H9 (cell line): ENCODE measurements at regions not wholly inside any gene's neighbourhood (a gene's known extent, or its start where the extent isn't known, plus 50 kb on each side); places are given as distances from the start of the nearest gene placed in this dataset.

ENCODE experiments used
- DNase-seq: peaks from one replicate; pipeline ENCODE4 v3.0.0-alpha.2; 2017
- H2AFZ ChIP-seq: one replicate; pipeline ENCODE4 v1.6.1; 2013; ENCODE audit warnings: mild to moderate bottlenecking, low read length, control low read depth, moderate library complexity
- H2AK5ac ChIP-seq: 2 replicates; pipeline ENCODE4 v1.6.1; 2013; ENCODE audit warnings: low read length, control low read depth, mixed read lengths; ENCODE audit not compliant: insufficient read length
- H2BK120ac ChIP-seq: one replicate; pipeline ENCODE4 v1.6.1; 2013; ENCODE audit warnings: low read depth, mild to moderate bottlenecking, low read length, control low read depth, inconsistent platforms; ENCODE audit not compliant: poor library complexity, severe bottlenecking
- H2BK12ac ChIP-seq: 2 replicates; pipeline ENCODE4 v1.6.1; 2013; ENCODE audit warnings: low read length, control low read depth, mixed read lengths, low read depth; ENCODE audit not compliant: insufficient read length
- H2BK15ac ChIP-seq: 2 replicates; pipeline ENCODE4 v1.6.1; 2013; ENCODE audit warnings: low read depth, low read length, control low read depth
- H2BK20ac ChIP-seq: one replicate; pipeline ENCODE4 v1.6.1; 2013; ENCODE audit warnings: low read depth, mild to moderate bottlenecking, low read length, control low read depth, inconsistent platforms; ENCODE audit not compliant: poor library complexity, severe bottlenecking
- H2BK5ac ChIP-seq: 2 replicates; pipeline ENCODE4 v1.6.1; 2013; ENCODE audit warnings: low read length, control low read depth, mixed read lengths; ENCODE audit not compliant: insufficient read length
- H3K14ac ChIP-seq: 2 replicates; pipeline ENCODE4 v1.6.1; 2013; ENCODE audit warnings: low read length, control low read depth; ENCODE audit not compliant: insufficient read depth
- H3K18ac ChIP-seq: 2 replicates; pipeline ENCODE4 v1.6.1; 2013; ENCODE audit warnings: low read depth, mild to moderate bottlenecking, mixed read lengths, low read length, control low read depth; ENCODE audit not compliant: insufficient read length
- H3K23ac ChIP-seq: 2 replicates; pipeline ENCODE4 v1.6.1; 2013; ENCODE audit warnings: low read length, control low read depth, mixed read lengths, low read depth; ENCODE audit not compliant: insufficient read length
- H3K23me2 ChIP-seq: 2 replicates; pipeline ENCODE4 v1.6.1; 2013; ENCODE audit warnings: low read depth, mild to moderate bottlenecking, mixed read lengths, low read length, control low read depth; ENCODE audit not compliant: insufficient read length, poor library complexity, severe bottlenecking
- H3K27ac ChIP-seq: 2 replicates; pipeline ENCODE4 v1.5.1; 2013; ENCODE audit warnings: low read length, control low read depth, mixed read lengths, low read depth; ENCODE audit not compliant: insufficient read length
- H3K27me3 ChIP-seq: 2 replicates; pipeline ENCODE4 v1.6.1; 2013; ENCODE audit warnings: low read length, control low read depth, inconsistent platforms; ENCODE audit not compliant: insufficient read depth
- H3K4ac ChIP-seq: 2 replicates; pipeline ENCODE4 v1.6.1; 2013; ENCODE audit warnings: low read depth, mild to moderate bottlenecking, control low read depth, inconsistent platforms, low read length, moderate library complexity
- H3K4me1 ChIP-seq: 2 replicates; pipeline ENCODE4 v1.6.1; 2013; ENCODE audit warnings: low read length, control low read depth, inconsistent platforms; ENCODE audit not compliant: insufficient read depth
- H3K4me2 ChIP-seq: 2 replicates; pipeline ENCODE4 v1.6.1; 2013; ENCODE audit warnings: low read length, control low read depth, mixed read lengths; ENCODE audit not compliant: insufficient read length, insufficient read depth
- H3K56ac ChIP-seq: 2 replicates; pipeline ENCODE4 v1.6.1; 2013; ENCODE audit warnings: low read depth, mild to moderate bottlenecking, mixed read lengths, low read length, control low read depth; ENCODE audit not compliant: insufficient read length
- H3K79me1 ChIP-seq: 2 replicates; pipeline ENCODE4 v1.6.1; 2013; ENCODE audit warnings: low read depth, mild to moderate bottlenecking, moderate library complexity, low read length, control low read depth, inconsistent platforms; ENCODE audit not compliant: insufficient read depth, poor library complexity, severe bottlenecking
- H3K79me2 ChIP-seq: 2 replicates; pipeline ENCODE4 v1.6.1; 2013; ENCODE audit warnings: low read length, control low read depth, inconsistent platforms; ENCODE audit not compliant: insufficient read depth
- H3K9ac ChIP-seq: 2 replicates; pipeline ENCODE4 v1.6.1; 2013; ENCODE audit warnings: low read length, control low read depth, mixed read lengths; ENCODE audit not compliant: insufficient read length; ENCODE audit errors: extremely low read depth
- H3K9me3 ChIP-seq: one replicate; pipeline ENCODE4 v1.6.1; 2013; ENCODE audit warnings: low read depth, low read length, inconsistent platforms; ENCODE audit not compliant: control insufficient read depth
- H3T11ph ChIP-seq: one replicate; pipeline ENCODE4 v1.6.1; 2013; ENCODE audit warnings: mild to moderate bottlenecking, low read length, control low read depth, inconsistent platforms
- H4K20me1 ChIP-seq: one replicate; pipeline ENCODE4 v1.6.1; 2013; ENCODE audit not compliant: control insufficient read depth, insufficient read length, insufficient read depth
- H4K5ac ChIP-seq: 2 replicates; pipeline ENCODE4 v1.6.1; 2013; ENCODE audit warnings: low read depth, mild to moderate bottlenecking, mixed read lengths, low read length, control low read depth; ENCODE audit not compliant: insufficient read length
- H4K8ac ChIP-seq: replicated peaks from 2 replicates; pipeline ENCODE4 v1.6.1; 2013; ENCODE audit warnings: low read length, control low read depth, mixed read lengths, low read depth; ENCODE audit not compliant: insufficient read length
- H4K91ac ChIP-seq: 2 replicates; pipeline ENCODE4 v1.6.1; 2013; ENCODE audit warnings: low read depth, mild to moderate bottlenecking, moderate library complexity, mixed read lengths, low read length, control low read depth; ENCODE audit not compliant: insufficient read length
- H3K27ac Mint-ChIP-seq, 3 experiments: 2 replicates in 2 of 3; 3 replicates in 1 of 3; pipeline ENCODE4 v1.8.0; 2020 to 2021; ENCODE audit warnings: mixed read lengths in 3 of 3, mild to moderate bottlenecking in 1 of 3, moderate library complexity in 1 of 3
- H3K27me3 Mint-ChIP-seq: 2 replicates; pipeline ENCODE4 v1.8.0; 2021; ENCODE audit warnings: low read depth, mild to moderate bottlenecking, moderate library complexity, mixed read lengths
- H3K36me3 Mint-ChIP-seq, 3 experiments: 2 replicates in 2 of 3; 3 replicates in 1 of 3; pipeline ENCODE4 v1.8.0; 2020 to 2021; ENCODE audit warnings: low read depth in 3 of 3, mixed read lengths in 3 of 3; ENCODE audit not compliant: insufficient read depth in 1 of 3
- H3K4me1 Mint-ChIP-seq, 2 experiments: 2 replicates each; pipeline ENCODE4 v1.8.0; 2020; ENCODE audit warnings: mixed read lengths in 2 of 2
- H3K4me3 Mint-ChIP-seq, 2 experiments: 2 replicates in 1 of 2; 3 replicates in 1 of 2; pipeline ENCODE4 v1.8.0; 2020 to 2021; ENCODE audit warnings: mild to moderate bottlenecking in 2 of 2, mixed read lengths in 2 of 2, moderate library complexity in 1 of 2
- H3K9me3 Mint-ChIP-seq, 2 experiments: 2 replicates in 1 of 2; 3 replicates in 1 of 2; pipeline ENCODE4 v1.8.0; 2020; ENCODE audit warnings: mild to moderate bottlenecking in 2 of 2, mixed read lengths in 2 of 2, moderate library complexity in 1 of 2
- CTCF ChIP-seq: fragments of 200-600 bp; sonication (generic); conservative IDR thresholded peaks from 3 replicates; pipeline ENCODE4 v1.8.0; 2021; ENCODE audit warnings: antibody characterized with exemption, mild to moderate bottlenecking
- WGBS: extraction: QIAGEN DNeasy Blood & Tissue Kit; methylation state at CpG from one replicate; pipeline ENCODE4 v1.1.7; 2013; ENCODE audit warnings: missing lambda C conversion rate, low lambda C conversion rate, mixed read lengths; ENCODE audit not compliant: insufficient read length; ENCODE audit errors: extremely low coverage; 5-methylcytosine and 5-hydroxymethylcytosine counted together

GRCh38 chr21:26391166-26391565, 181.9 kb downstream of the CYYR1 start:
- H3K9me3 ChIP-seq = no peaks in the 10 kb centered on the region
- Mint-ChIP-seq H3K4me1 (no peaks in the 10 kb centered on the region; a peak in 1 of 4 replicates), H3K27ac (peak overlapping the region in 1 of 3 experiments; percentile 4; a peak in 1 of 7 replicates), H3K27me3 (no peaks in the 10 kb centered on the region), H3K4me3 (no peak overlapping the region), H3K9me3 (no peaks in the 10 kb centered on the region), H3K36me3 (peaks cover 0 to 4% (median 0%) of the 10 kb centered on the region in 3 experiments; a peak in 1 of 7 replicates)
- no peak overlapping the region for H3T11ph ChIP-seq
- H3K27me3 ChIP-seq = no peaks in the 10 kb centered on the region
- H3K18ac ChIP-seq = no peak overlapping the region
- no peak overlapping the region for H2AFZ ChIP-seq
- no peak overlapping the region for H2AK5ac ChIP-seq
- no peak overlapping the region for H3K9ac ChIP-seq
- no peak for DNase-seq
- no peak overlapping the region for H2BK5ac ChIP-seq
- no peak overlapping the region for H3K14ac ChIP-seq
- H2BK120ac ChIP-seq = no peak overlapping the region
- no peak overlapping the region for H3K27ac ChIP-seq
- no peaks in the 10 kb centered on the region for H3K79me1 ChIP-seq
- H2BK12ac ChIP-seq = no peak overlapping the region
- no peak overlapping the region for H4K8ac ChIP-seq
- no peak overlapping the region for H2BK15ac ChIP-seq
- H3K23ac ChIP-seq = no peak overlapping the region
- no peak overlapping the region for H2BK20ac ChIP-seq
- no peak overlapping the region for H4K91ac ChIP-seq
- no peaks in the 10 kb centered on the region for H3K4me1 ChIP-seq
- no CpG with 5 or more reads among the region's 2 CpGs for WGBS
- TF ChIP-seq CTCF = no peak
- H3K56ac ChIP-seq = no peak overlapping the region
- no peaks in the 10 kb centered on the region for H3K23me2 ChIP-seq
- H4K20me1 ChIP-seq = no peaks in the 10 kb centered on the region
- H3K79me2 ChIP-seq = no peaks in the 10 kb centered on the region
- H4K5ac ChIP-seq = no peak overlapping the region
- H3K4ac ChIP-seq = no peak overlapping the region
- no peak overlapping the region for H3K4me2 ChIP-seq
